OCI-LY7 (cell line): ENCODE measurements at regions not wholly inside any gene's neighbourhood (a gene's known extent, or its start where the extent isn't known, plus 50 kb on each side); places are given as distances from the start of the nearest gene placed in this dataset.

Source experiments
- BruUV-seq: library from RNA; stranded (reverse); fragments of 400-500 nt; replicated peaks from 2 replicates; lab custom pipeline; 2021; lab: Mats Ljungman, UMichigan
- CTCF ChIA-PET: fragments of 300-600 bp; sonication (Branson Sonifier 250); formaldehyde crosslinking; loops from one replicate; lab custom pipeline; 2022; ENCODE audit warnings: antibody characterized with exemption; ENCODE audit not compliant: unreplicated experiment; lab: Charles Lee
- POLR2A ChIA-PET: fragments of 300-600 bp; sonication (Branson Sonifier 250); formaldehyde crosslinking; loops from one replicate; lab custom pipeline; 2022; ENCODE audit warnings: antibody characterized with exemption; lab: Charles Lee
- DNase-seq: peaks from one replicate; pipeline ENCODE4 v3.0.0-alpha.2; 2015; ENCODE audit warnings: low spot score
- H2AFZ ChIP-seq: fragments of 200-600 bp; sonication (generic), shearing (Covaris generic); 2 replicates; pipeline ENCODE4 v1.6.1; 2014; ENCODE audit warnings: mild to moderate bottlenecking, antibody characterized with exemption, low read length, moderate library complexity
- H3K27ac ChIP-seq: fragments of 200-600 bp; sonication (generic); 2 replicates; pipeline ENCODE4 v1.5.1; 2014; ENCODE audit warnings: mixed run types, low read depth, mild to moderate bottlenecking, moderate library complexity, low read length, inconsistent platforms; ENCODE audit not compliant: poor library complexity, severe bottlenecking
- H3K36me3 ChIP-seq: fragments of 200-600 bp; sonication (generic); 2 replicates; pipeline ENCODE4 v1.6.1; 2014; ENCODE audit warnings: mild to moderate bottlenecking, antibody characterized with exemption, low read length, moderate library complexity, mixed read lengths; ENCODE audit not compliant: insufficient read depth
- H3K4me1 ChIP-seq: fragments of 200-600 bp; sonication (generic); 2 replicates; pipeline ENCODE4 v1.5.1; 2014; ENCODE audit warnings: mild to moderate bottlenecking, low read length; ENCODE audit not compliant: insufficient read depth, poor library complexity, severe bottlenecking
- H3K4me2 ChIP-seq: fragments of 200-600 bp; sonication (generic); 2 replicates; pipeline ENCODE4 v1.6.1; 2014; ENCODE audit warnings: mild to moderate bottlenecking, low read length
- H3K4me3 ChIP-seq: fragments of 200-600 bp; sonication (generic); 2 replicates; pipeline ENCODE4 v1.5.1; 2014; ENCODE audit warnings: mild to moderate bottlenecking, low read depth, low read length; ENCODE audit not compliant: poor library complexity, severe bottlenecking
- H3K79me2 ChIP-seq: fragments of 200-600 bp; sonication (generic); 2 replicates; pipeline ENCODE4 v1.6.1; 2016; ENCODE audit warnings: low read depth, mild to moderate bottlenecking, low read length, moderate library complexity, mixed read lengths; ENCODE audit not compliant: insufficient read depth
- H3K9me2 ChIP-seq: fragments of 200-600 bp; sonication (generic); 2 replicates; pipeline ENCODE4 v1.6.1; 2016; ENCODE audit warnings: mild to moderate bottlenecking, low read length, mixed read lengths; ENCODE audit not compliant: insufficient read depth
- H3K9me3 ChIP-seq: fragments of 200-600 bp; sonication (generic); 2 replicates; pipeline ENCODE4 v1.6.1; 2014; ENCODE audit warnings: mild to moderate bottlenecking, mixed run types, low read length, mixed read lengths
- H4K20me1 ChIP-seq: fragments of 200-600 bp; sonication (generic); 2 replicates; pipeline ENCODE4 v1.6.1; 2014; ENCODE audit warnings: mild to moderate bottlenecking, antibody characterized with exemption, low read length, moderate library complexity, mixed read lengths; ENCODE audit not compliant: insufficient read depth
- CTCF ChIP-seq: fragments of 200-600 bp; sonication (generic); conservative IDR thresholded peaks from 2 replicates; pipeline ENCODE4 v1.5.1; 2014; ENCODE audit warnings: mild to moderate bottlenecking, antibody characterized with exemption, low read length, moderate library complexity, mixed read lengths
- EZH2phosphoT487 ChIP-seq: fragments of 200-600 bp; sonication (generic); IDR thresholded peaks from 2 replicates; pipeline ENCODE4 v1.6.1; 2018; ENCODE audit warnings: low read depth, borderline replicate concordance, mild to moderate bottlenecking, mixed run types, antibody characterized with exemption, low read length, moderate library complexity, mixed read lengths
- intact Hi-C: fragments of 100-400 bp; cut with micrococcal nuclease; formaldehyde crosslinking; loops from one replicate; pipeline ENCODE4 v1.10.0; 2022; ENCODE audit not compliant: unreplicated experiment

GRCh38 chr18:4839639-4840038 is 357.4 kb downstream of the AKAIN1 start:
- H4K20me1 ChIP-seq = no peaks in the 10 kb centered on the region
- POLR2A ChIA-PET = interaction anchor here (0.9 kb wide), 1 partner anchor 10 kb away, joined by 4 read pairs; no protein-coding TSS in a partner anchor
- intact Hi-C loops = no loop called here
- BruUV-seq = no TSS peak
- DNase-seq = no peak
- H3K9me3 ChIP-seq = no peaks in the 10 kb centered on the region
- no peaks in the 10 kb centered on the region for H3K36me3 ChIP-seq
- no peaks in the 10 kb centered on the region for H3K9me2 ChIP-seq
- H3K79me2 ChIP-seq = no peaks in the 10 kb centered on the region
- H3K4me2 ChIP-seq = no peak overlapping the region
- no peak overlapping the region for H2AFZ ChIP-seq
- CTCF ChIA-PET = no interaction called here
- TF ChIP-seq CTCF (no peak), EZH2phosphoT487 (no peak)
- H3K27ac ChIP-seq = no peak overlapping the region
- H3K4me1 ChIP-seq = no peaks in the 10 kb centered on the region
- no peak overlapping the region for H3K4me3 ChIP-seq

- H3K79me2 ChIP-seq = no peaks in the 10 kb centered on the region
- no peak overlapping the region for H3K27ac ChIP-seq
- H3K4me2 ChIP-seq = no peak overlapping the region
- H3K9me3 ChIP-seq = no peaks in the 10 kb centered on the region
- no peak for TF ChIP-seq EZH2phosphoT487
- no peak for TF ChIP-seq CTCF
- H3K36me3 ChIP-seq = no peaks in the 10 kb centered on the region
- H2AFZ ChIP-seq = no peak overlapping the region
- no peak for DNase-seq
- intact Hi-C loops = no loop called here
- no peaks in the 10 kb centered on the region for H3K4me1 ChIP-seq
- no TSS peak for BruUV-seq
- no peak overlapping the region for H3K4me3 ChIP-seq
- H4K20me1 ChIP-seq = no peaks in the 10 kb centered on the region
- ChIA-PET POLR2A (no interaction called here), CTCF (no interaction called here)
- H3K9me2 ChIP-seq = no peaks in the 10 kb centered on the region
Measured at GRCh38 chr18:4836141-4836540, 360.9 kb downstream of the AKAIN1 start.

- TF ChIP-seq EZH2phosphoT487 = no peak
- TF ChIP-seq CTCF = no peak
- intact Hi-C loops = no loop called here
- CTCF ChIA-PET = no interaction called here
- Histone ChIP-seq H3K36me3 (no peaks in the 10 kb centered on the region), H3K9me2 (no peaks in the 10 kb centered on the region), H3K79me2 (no peaks in the 10 kb centered on the region), H2AFZ (no peak overlapping the region), H3K4me2 (no peak overlapping the region), H3K9me3 (no peaks in the 10 kb centered on the region), H4K20me1 (no peaks in the 10 kb centered on the region), H3K4me3 (no peak overlapping the region), H3K27ac (no peak overlapping the region), H3K4me1 (no peaks in the 10 kb centered on the region)
- POLR2A ChIA-PET = no interaction called here
- BruUV-seq = no TSS peak
- DNase-seq = no peak
Measured at GRCh38 chr18:4831791-4832375, 365.2 kb downstream of the AKAIN1 start.
